GM19372 (cell line): ENCODE measurements at regions not wholly inside any gene's neighbourhood (a gene's known extent, or its start where the extent isn't known, plus 50 kb on each side); places are given as distances from the start of the nearest gene placed in this dataset.

ENCODE experiments used
- ATAC-seq: cut with Tn5 transposase; IDR thresholded peaks from one replicate; pipeline ENCODE4 v1.9.1; 2021; ENCODE audit warnings: mild to moderate bottlenecking, low read depth, moderate library complexity; ENCODE audit not compliant: unreplicated experiment

GRCh38 chr14:87148655-87149054 lies 844.3 kb downstream of the GALC start:
- ATAC-seq = no peak

GRCh38 chr14:87142551-87143211 lies 850.3 kb downstream of the GALC start:
- ATAC-seq = no peak

DNA sequence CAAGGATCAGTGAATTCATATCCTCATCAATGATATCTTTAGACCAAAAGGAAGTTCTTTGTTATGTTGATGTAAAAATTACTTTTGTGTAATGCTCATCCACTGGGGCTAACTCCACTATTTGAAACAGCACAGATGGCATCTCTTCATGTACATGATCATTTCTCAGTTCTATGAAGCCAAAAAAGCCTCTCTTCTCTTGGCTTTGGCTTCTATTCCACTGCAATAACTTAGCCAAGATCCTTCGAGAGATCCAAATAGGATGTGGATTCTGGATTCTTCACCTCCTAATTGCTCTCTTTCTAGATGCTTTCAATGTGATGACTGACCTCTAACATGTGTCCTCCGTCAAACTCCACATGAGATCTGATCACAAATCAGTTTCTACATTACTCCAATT lies 851.2 kb downstream of the GALC start:
- ATAC-seq = no peak

DNA sequence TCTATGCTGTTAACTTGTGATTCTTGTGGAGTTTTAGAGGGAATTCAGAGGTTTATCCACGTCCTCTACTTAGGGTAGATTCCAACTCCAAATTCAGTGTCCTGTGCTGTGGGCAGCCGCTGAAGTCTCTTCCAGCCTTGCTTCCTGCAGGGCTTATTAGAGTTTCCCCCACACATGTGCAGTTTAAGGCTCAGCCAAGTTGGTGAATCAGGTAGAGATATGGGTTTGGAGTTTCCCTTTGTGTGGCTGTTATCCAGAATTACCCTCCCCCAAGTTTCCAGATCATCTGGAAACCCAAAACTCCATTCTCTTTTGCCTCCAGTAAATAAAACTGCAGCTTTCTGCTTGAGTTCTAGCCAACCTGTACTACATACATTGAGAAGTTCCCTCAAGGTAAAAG lies 853.7 kb downstream of the GALC start:
- no peak for ATAC-seq

- no peak for ATAC-seq
Observed at GRCh38 chr14:87133073-87133801, 859.7 kb downstream of the GALC start.

GRCh38 chr14:87131879-87132278 lies 861.1 kb downstream of the GALC start:
- ATAC-seq = no peak

DNA sequence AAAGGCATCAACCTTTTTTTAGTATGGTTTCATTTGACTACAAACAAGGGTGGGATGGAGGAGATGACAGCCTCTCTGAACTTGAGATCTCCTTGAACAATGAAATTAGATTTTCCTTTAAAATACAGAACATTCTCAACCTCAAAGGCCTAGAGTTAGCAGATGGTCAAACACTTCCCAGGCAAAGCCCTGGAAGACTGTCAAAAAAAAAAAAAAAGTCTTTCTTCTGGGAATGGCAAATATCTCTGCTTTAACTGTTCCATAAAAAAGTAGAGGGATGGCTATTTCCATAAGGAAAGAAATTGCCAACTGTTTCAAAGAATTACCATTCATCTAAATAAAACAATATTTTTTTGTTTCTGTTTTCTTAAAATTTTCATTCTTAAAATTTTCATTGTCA lies 870.8 kb downstream of the GALC start:
- no peak for ATAC-seq

GRCh38 chr14:87121716-87122115 lies 871.3 kb downstream of the GALC start:
- ATAC-seq = no peak

- no peak for ATAC-seq
Observed at GRCh38 chr14:87115234-87115633, 877.7 kb downstream of the GALC start.

- no peak for ATAC-seq
Observed at GRCh38 chr14:87113286-87113685, 879.7 kb downstream of the GALC start.

GRCh38 chr14:87111741-87112140 lies 881.2 kb downstream of the GALC start:
- no peak for ATAC-seq

DNA sequence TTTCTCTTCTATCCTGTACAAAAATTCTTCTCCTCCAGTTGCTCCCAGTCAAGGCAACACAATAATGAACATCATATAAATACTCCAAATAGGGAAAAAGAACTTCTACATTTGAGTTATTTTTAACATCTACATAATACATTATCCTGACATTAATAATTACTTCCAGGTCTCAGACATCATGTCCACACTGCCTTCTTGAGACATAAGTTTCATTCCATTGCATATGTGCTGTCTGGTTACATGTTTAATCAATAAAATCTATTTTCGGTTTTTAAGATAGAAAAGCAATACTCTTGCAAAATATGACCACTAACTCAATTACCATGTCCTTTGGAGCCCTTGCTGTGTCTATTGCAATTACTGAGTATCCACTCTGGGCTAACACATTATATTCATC lies 881.9 kb downstream of the GALC start:
- no peak for ATAC-seq

DNA sequence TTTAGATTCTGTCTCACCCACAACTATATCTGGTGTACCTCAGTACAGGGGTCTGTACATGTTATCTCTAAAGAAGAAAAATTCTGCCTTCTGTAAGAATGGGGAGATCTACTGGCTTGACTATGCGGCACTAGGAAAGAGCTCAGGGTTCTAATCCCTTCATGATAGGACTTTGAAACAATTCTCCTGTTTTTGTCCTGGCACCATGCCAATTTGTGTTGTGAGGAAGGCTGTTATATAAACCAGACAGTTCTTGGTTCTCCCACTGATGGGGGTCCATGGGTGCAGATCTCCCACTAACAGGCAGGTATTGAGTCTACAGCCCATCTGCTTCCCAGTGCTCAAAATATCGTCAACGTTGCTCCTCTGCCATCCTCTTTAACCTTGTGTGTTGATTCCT lies 883.7 kb downstream of the GALC start:
- ATAC-seq = no peak

- ATAC-seq = no peak
Observed at GRCh38 chr14:87108726-87109125, 884.3 kb downstream of the GALC start.

- ATAC-seq = no peak
Observed at GRCh38 chr14:87102811-87103378, 890.1 kb downstream of the GALC start.

DNA sequence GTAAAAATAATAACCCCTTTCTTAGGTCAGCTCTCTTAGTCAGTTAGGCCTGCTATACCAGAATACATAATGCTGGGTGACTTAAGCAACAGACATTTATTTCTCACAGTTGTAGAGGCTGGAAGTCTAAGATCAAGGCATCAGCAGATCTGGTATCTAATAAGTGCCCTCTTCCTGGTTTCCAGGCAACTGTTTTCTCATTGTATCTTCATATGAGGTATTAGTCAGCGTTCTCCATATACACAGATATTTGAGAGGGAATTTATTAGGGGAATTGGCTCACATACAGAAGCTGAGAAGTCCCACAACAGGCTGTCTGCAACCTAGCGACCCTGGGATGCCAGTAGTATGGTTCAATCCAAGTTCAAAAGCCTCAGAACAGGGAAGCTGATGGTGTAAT lies 896.0 kb downstream of the GALC start:
- ATAC-seq = no peak

DNA sequence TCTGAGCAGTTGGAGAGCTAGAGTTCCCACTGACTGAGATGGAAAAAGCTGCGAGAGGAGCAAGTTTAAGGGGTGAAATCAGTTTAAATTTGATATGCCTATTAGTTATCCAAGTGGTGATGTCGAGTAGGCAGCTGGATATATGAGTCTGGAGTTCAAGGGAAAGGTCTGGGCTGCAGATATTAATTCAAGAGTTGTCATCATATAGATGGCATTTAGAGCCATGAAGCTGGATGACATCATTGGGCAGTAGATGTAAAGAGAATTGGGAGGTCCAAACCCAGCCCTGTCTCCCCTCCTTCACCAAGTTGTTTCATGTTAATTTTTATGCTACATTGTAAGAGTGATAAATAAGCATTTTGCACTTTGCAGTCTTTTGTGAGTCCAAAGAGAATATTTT lies 898.1 kb downstream of the GALC start:
- ATAC-seq = no peak

GRCh38 chr14:87088588-87088987 lies 904.4 kb downstream of the GALC start:
- no peak for ATAC-seq

GRCh38 chr14:87087881-87088280 lies 905.1 kb downstream of the GALC start:
- no peak for ATAC-seq

- ATAC-seq = no peak
Observed at GRCh38 chr14:87084908-87085307, 908.1 kb downstream of the GALC start.

GRCh38 chr14:87082917-87083316 lies 910.1 kb downstream of the GALC start:
- ATAC-seq = no peak

GRCh38 chr14:87081004-87081403 lies 912.0 kb downstream of the GALC start:
- ATAC-seq = no peak
